Ishikawa (cell line): ENCODE measurements at regions not wholly inside any gene's neighbourhood (a gene's known extent, or its start where the extent isn't known, plus 50 kb on each side); places are given as distances from the start of the nearest gene placed in this dataset.

Source experiments
- CEBPB ChIP-seq: IDR thresholded peaks from 2 replicates; pipeline ENCODE4 v1.6.1; 2012
- CREB1 ChIP-seq: IDR thresholded peaks from 2 replicates; pipeline ENCODE4 v1.6.1; 2012; ENCODE audit warnings: low read depth
- EGR1 ChIP-seq: IDR thresholded peaks from 2 replicates; pipeline ENCODE4 v1.6.1; 2012
- EP300 ChIP-seq: IDR thresholded peaks from 2 replicates; pipeline ENCODE4 v1.6.1; 2012; ENCODE audit warnings: borderline replicate concordance
- FOXM1 ChIP-seq: IDR thresholded peaks from 2 replicates; pipeline ENCODE4 v1.6.1; 2012; ENCODE audit warnings: low read depth, borderline replicate concordance
- MAX ChIP-seq: IDR thresholded peaks from 2 replicates; pipeline ENCODE4 v1.6.1; 2012
- NFIC ChIP-seq: IDR thresholded peaks from 2 replicates; pipeline ENCODE4 v1.6.1; 2012
- RAD21 ChIP-seq: IDR thresholded peaks from 2 replicates; pipeline ENCODE4 v1.6.1; 2012; ENCODE audit warnings: low read depth
- REST ChIP-seq: IDR thresholded peaks from 2 replicates; pipeline ENCODE4 v1.6.1; 2012; ENCODE audit warnings: low read depth, mild to moderate bottlenecking
- TAF1 ChIP-seq: IDR thresholded peaks from 2 replicates; pipeline ENCODE4 v1.6.1; 2012; ENCODE audit warnings: low read depth, mild to moderate bottlenecking
- TCF12 ChIP-seq: IDR thresholded peaks from 2 replicates; pipeline ENCODE4 v1.6.1; 2012; ENCODE audit warnings: low read depth
- TEAD4 ChIP-seq: IDR thresholded peaks from 2 replicates; pipeline ENCODE4 v1.6.1; 2012
- YY1 ChIP-seq: IDR thresholded peaks from 2 replicates; pipeline ENCODE4 v1.6.1; 2012; ENCODE audit warnings: low read depth
- ZBTB7A ChIP-seq: IDR thresholded peaks from 2 replicates; pipeline ENCODE4 v1.6.1; 2012; ENCODE audit warnings: low read depth
- TF ChIP-seq, protein P1 (sequence below): IDR thresholded peaks from 2 replicates; pipeline ENCODE4 v1.6.1; 2012

DNA sequence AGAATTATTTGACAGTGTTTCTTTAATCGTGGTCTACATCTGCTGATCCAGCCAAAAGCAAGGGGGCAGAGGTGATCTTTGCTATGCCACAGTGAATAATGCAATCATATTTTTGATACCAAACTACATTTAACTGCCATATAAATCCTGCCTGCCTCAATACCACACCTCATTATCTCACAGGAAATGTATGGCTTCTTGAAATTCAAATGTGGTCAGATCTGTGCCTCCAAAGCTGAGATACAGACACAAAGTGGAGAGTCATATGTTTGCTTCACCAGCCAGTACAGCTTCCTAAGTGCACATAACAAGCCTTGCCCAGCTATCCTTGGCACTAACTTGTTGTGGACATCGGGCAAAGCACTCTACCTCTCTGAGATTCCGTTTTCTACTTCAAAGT is 250.0 kb upstream of the NFIA start:
- TF ChIP-seq YY1, result no peak
- no peak for TF ChIP-seq REST
- TF ChIP-seq FOXM1, result no peak
- TF ChIP-seq MAX, result no peak
- no peak for TF ChIP-seq NFIC
- TF ChIP-seq EP300, result no peak
- TF ChIP-seq ZBTB7A, result no peak
- TF ChIP-seq, protein P1, sequence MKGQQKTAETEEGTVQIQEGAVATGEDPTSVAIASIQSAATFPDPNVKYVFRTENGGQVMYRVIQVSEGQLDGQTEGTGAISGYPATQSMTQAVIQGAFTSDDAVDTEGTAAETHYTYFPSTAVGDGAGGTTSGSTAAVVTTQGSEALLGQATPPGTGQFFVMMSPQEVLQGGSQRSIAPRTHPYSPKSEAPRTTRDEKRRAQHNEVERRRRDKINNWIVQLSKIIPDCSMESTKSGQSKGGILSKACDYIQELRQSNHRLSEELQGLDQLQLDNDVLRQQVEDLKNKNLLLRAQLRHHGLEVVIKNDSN, result no peak
- TF ChIP-seq RAD21, result no peak
- TF ChIP-seq TEAD4, result no peak
- TF ChIP-seq TCF12, result no peak
- TF ChIP-seq EGR1, result no peak

DNA sequence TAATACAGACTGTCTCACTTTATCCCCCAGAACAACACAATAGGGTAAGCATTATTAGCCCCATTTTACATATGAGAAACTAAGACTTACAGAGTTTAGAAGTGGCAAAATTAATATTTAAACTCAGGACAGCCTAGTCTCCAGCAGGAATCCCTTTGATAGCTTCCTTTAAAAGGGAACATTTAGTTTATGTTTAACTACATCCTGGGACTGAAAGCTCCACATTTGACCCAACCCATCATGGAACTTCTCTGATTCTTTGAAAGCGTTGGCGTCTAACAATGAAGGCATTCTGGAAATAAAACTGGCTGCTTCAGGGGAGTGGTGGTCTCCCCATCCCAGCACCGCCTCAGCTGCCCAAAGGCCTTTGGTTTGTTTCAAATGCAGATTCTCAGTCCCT is 250.6 kb upstream of the NFIA start:
- TF ChIP-seq NFIC (no peak), MAX (no peak), ZBTB7A (no peak), FOXM1 (no peak), YY1 (no peak), RAD21 (no peak), TAF1 (no peak), EGR1 (no peak), REST (no peak)
- TF ChIP-seq, protein P1, result no peak

- TF ChIP-seq EP300 (no peak), TEAD4 (no peak), YY1 (no peak), RAD21 (no peak), MAX (no peak), FOXM1 (no peak), TCF12 (no peak), TAF1 (no peak), ZBTB7A (no peak), EGR1 (no peak), REST (no peak), CEBPB (no peak), CREB1 (no peak), NFIC (no peak)
- TF ChIP-seq, protein P1, result no peak
These were observed 253.4 kb upstream of the NFIA start for GRCh38 chr1:60828944-60829343.

- no peak for TF ChIP-seq EGR1
- no peak for TF ChIP-seq RAD21
- TF ChIP-seq NFIC, result no peak
- no peak for TF ChIP-seq YY1
- TF ChIP-seq TCF12, result no peak
- TF ChIP-seq CEBPB, result no peak
- no peak for TF ChIP-seq ZBTB7A
- TF ChIP-seq REST, result no peak
- TF ChIP-seq, protein P1, result no peak
- TF ChIP-seq TAF1, result no peak
- no peak for TF ChIP-seq CREB1
- no peak for TF ChIP-seq MAX
- TF ChIP-seq EP300, result no peak
- no peak for TF ChIP-seq TEAD4
- no peak for TF ChIP-seq FOXM1
These were observed 255.9 kb upstream of the NFIA start for GRCh38 chr1:60826320-60827094.
